ENCODE measurements at regions not wholly inside any gene's neighbourhood (a gene's known extent, or its start where the extent isn't known, plus 50 kb on each side); places are given as distances from the start of the nearest gene placed in this dataset.

GRCh38 chr10:121081306-121081705 lies 230.1 kb downstream of the WDR11 start:
- no peak overlapping the region for H3K4me2 ChIP-seq (ENCODE audit: low read depth, low read length, poor library complexity, severe bottlenecking)
- H4K20me1 ChIP-seq (ENCODE audit: insufficient read depth, low read length, poor library complexity, severe bottlenecking), result no peaks in the 10 kb centered on the region
- H3K9ac ChIP-seq (ENCODE audit: low read depth, low read length, poor library complexity, severe bottlenecking), result no peak overlapping the region
- H3K27me3 ChIP-seq (ENCODE audit: insufficient read depth, low read length, poor library complexity, severe bottlenecking), result no peaks in the 10 kb centered on the region
- H2AFZ ChIP-seq (ENCODE audit: low read length), result no peak overlapping the region
- no peaks in the 10 kb centered on the region for H3K9me2 ChIP-seq (replicated peaks; ENCODE audit: low read depth, low read length)
- no peaks in the 10 kb centered on the region for H3K4me1 ChIP-seq (ENCODE audit: insufficient read depth, low read length, poor library complexity, severe bottlenecking)
- TF ChIP-seq EZH2phosphoT487 (IDR thresholded peaks at IDR 0.05; ENCODE audit: borderline replicate concordance) (no peak), CTCF (conservative IDR thresholded peaks at IDR 0.05; ENCODE audit: low read length) (no peak)
- no peaks in the 10 kb centered on the region for H3K36me3 ChIP-seq (ENCODE audit: insufficient read depth, low read length)
- H3K4me3 ChIP-seq (ENCODE audit: low read length, poor library complexity, severe bottlenecking), result no peak overlapping the region
- no peaks in the 10 kb centered on the region for H3K79me2 ChIP-seq (ENCODE audit: insufficient read depth, low read length)
- H3F3A ChIP-seq (ENCODE audit: low read depth), result no peaks in the 10 kb centered on the region
- H3K9me3 ChIP-seq (ENCODE audit: insufficient read depth, low read depth, low read length), result 0 out of 2 replicates have a peak, but pooled peaks cover 2% of the 10 kb centered on the region

- Histone ChIP-seq H3K9me2 (replicated peaks; ENCODE audit: low read depth, low read length) (no peaks in the 10 kb centered on the region), H4K20me1 (ENCODE audit: insufficient read depth, low read length, poor library complexity, severe bottlenecking) (no peaks in the 10 kb centered on the region), H2AFZ (ENCODE audit: low read length) (no peak overlapping the region), H3K36me3 (ENCODE audit: insufficient read depth, low read length) (no peaks in the 10 kb centered on the region), H3K4me1 (ENCODE audit: insufficient read depth, low read length, poor library complexity, severe bottlenecking) (no peaks in the 10 kb centered on the region), H3K4me2 (ENCODE audit: low read depth, low read length, poor library complexity, severe bottlenecking) (no peak overlapping the region), H3K27me3 (ENCODE audit: insufficient read depth, low read length, poor library complexity, severe bottlenecking) (no peaks in the 10 kb centered on the region), H3K9ac (ENCODE audit: low read depth, low read length, poor library complexity, severe bottlenecking) (no peak overlapping the region), H3K4me3 (ENCODE audit: low read length, poor library complexity, severe bottlenecking) (no peak overlapping the region), H3K79me2 (ENCODE audit: insufficient read depth, low read length) (no peaks in the 10 kb centered on the region), H3K9me3 (ENCODE audit: insufficient read depth, low read depth, low read length) (0 out of 2 replicates have a peak, but pooled peaks cover 2% of the 10 kb centered on the region), H3F3A (ENCODE audit: low read depth) (no peaks in the 10 kb centered on the region)
- TF ChIP-seq CTCF (conservative IDR thresholded peaks at IDR 0.05; ENCODE audit: low read length) (no peak), EZH2phosphoT487 (IDR thresholded peaks at IDR 0.05; ENCODE audit: borderline replicate concordance) (no peak)
Observed at GRCh38 chr10:121082984-121083383, 231.8 kb downstream of the WDR11 start.

GRCh38 chr10:121084016-121084674 lies 233.0 kb downstream of the WDR11 start:
- no peaks in the 10 kb centered on the region for H3K9me2 ChIP-seq (replicated peaks; ENCODE audit: low read depth, low read length)
- no peaks in the 10 kb centered on the region for H3K79me2 ChIP-seq (ENCODE audit: insufficient read depth, low read length)
- no peak overlapping the region for H2AFZ ChIP-seq (ENCODE audit: low read length)
- H3K36me3 ChIP-seq (ENCODE audit: insufficient read depth, low read length), result no peaks in the 10 kb centered on the region
- H3F3A ChIP-seq (ENCODE audit: low read depth), result no peaks in the 10 kb centered on the region
- no peaks in the 10 kb centered on the region for H4K20me1 ChIP-seq (ENCODE audit: insufficient read depth, low read length, poor library complexity, severe bottlenecking)
- TF ChIP-seq CTCF (conservative IDR thresholded peaks at IDR 0.05; ENCODE audit: low read length) (no peak), EZH2phosphoT487 (IDR thresholded peaks at IDR 0.05; ENCODE audit: borderline replicate concordance) (no peak)
- no peak overlapping the region for H3K9ac ChIP-seq (ENCODE audit: low read depth, low read length, poor library complexity, severe bottlenecking)
- 0 out of 2 replicates have a peak, but pooled peaks cover 2% of the 10 kb centered on the region for H3K9me3 ChIP-seq (ENCODE audit: insufficient read depth, low read depth, low read length)
- no peaks in the 10 kb centered on the region for H3K4me1 ChIP-seq (ENCODE audit: insufficient read depth, low read length, poor library complexity, severe bottlenecking)
- no peaks in the 10 kb centered on the region for H3K27me3 ChIP-seq (ENCODE audit: insufficient read depth, low read length, poor library complexity, severe bottlenecking)
- no peak overlapping the region for H3K4me2 ChIP-seq (ENCODE audit: low read depth, low read length, poor library complexity, severe bottlenecking)
- H3K4me3 ChIP-seq (ENCODE audit: low read length, poor library complexity, severe bottlenecking), result no peak overlapping the region
